ENCODE measurements at regions not wholly inside any gene's neighbourhood (a gene's known extent, or its start where the extent isn't known, plus 50 kb on each side); places are given as distances from the start of the nearest gene placed in this dataset.
"Not testable (repeated sequence)": the region's sequence is repeated elsewhere in the genome, so short reads cannot be mapped to it uniquely, and the experiment has no call there.

- ChIA-PET POLR2A (no interaction called here), CTCF (no interaction called here)
- Histone ChIP-seq H3K4me1 (ENCODE audit: insufficient read depth, low read length) (no peaks in the 10 kb centered on the region), H3K36me3 (ENCODE audit: insufficient read depth, low read length) (no peaks in the 10 kb centered on the region), H3K27me3 (ENCODE audit: control insufficient read depth in 1 of 2, insufficient read depth in 2 of 2, low read length in 2 of 2) (no peaks in the 10 kb centered on the region), H3K27ac (ENCODE audit: low read depth in 1 of 2, low read length in 2 of 2) (no peak overlapping the region), H3K9me3 (ENCODE audit: control insufficient read depth in 1 of 2, insufficient read depth in 1 of 2, low read length in 2 of 2) (no peaks in the 10 kb centered on the region), H3K4me3 (ENCODE audit: low read length) (no peak overlapping the region)
- H3K9me3 Mint-ChIP-seq: no peaks in the 10 kb centered on the region
- DNase-seq: no peak
- no peak overlapping the region for H3K27ac Mint-ChIP-seq
- H3K4me1 Mint-ChIP-seq (ENCODE audit: low read depth): peaks cover 12% of the 10 kb centered on the region
- H3K4me3 Mint-ChIP-seq: no peak overlapping the region
- no peaks in the 10 kb centered on the region for H3K36me3 Mint-ChIP-seq (ENCODE audit: low read depth)
- no peaks in the 10 kb centered on the region for H3K27me3 Mint-ChIP-seq
- intact Hi-C loops (cut with DNase I, micrococcal nuclease): no loop called here
- TF ChIP-seq CTCF (IDR thresholded peaks at IDR 0.05): no peak
- ATAC-seq (ENCODE audit: poor library complexity): no peak
These were observed 264.5 kb upstream of the TBL1XR1 start for GRCh38 chr3:177461765-177462164.

- POLR2A ChIA-PET; H3K9me3 Mint-ChIP-seq; H3K27ac Mint-ChIP-seq; H3K4me1 ChIP-seq (ENCODE audit: insufficient read depth, low read length); H3K4me3 ChIP-seq (ENCODE audit: low read length); H3K36me3 Mint-ChIP-seq (ENCODE audit: low read depth); H3K36me3 ChIP-seq (ENCODE audit: insufficient read depth, low read length); H3K27me3 Mint-ChIP-seq; ATAC-seq (ENCODE audit: poor library complexity); intact Hi-C loops (cut with DNase I, micrococcal nuclease); H3K27ac ChIP-seq (ENCODE audit: low read depth in 1 of 2, low read length in 2 of 2); H3K27me3 ChIP-seq (ENCODE audit: control insufficient read depth in 1 of 2, insufficient read depth in 2 of 2, low read length in 2 of 2); H3K9me3 ChIP-seq (ENCODE audit: control insufficient read depth in 1 of 2, insufficient read depth in 1 of 2, low read length in 2 of 2); DNase-seq; H3K4me3 Mint-ChIP-seq; CTCF ChIA-PET: not testable (repeated sequence)
- H3K4me1 Mint-ChIP-seq (ENCODE audit: low read depth): peaks cover 12% of the 10 kb centered on the region
These were observed 266.1 kb upstream of the TBL1XR1 start for GRCh38 chr3:177463341-177463740.

- no peak for ATAC-seq (ENCODE audit: poor library complexity)
- H3K9me3 ChIP-seq (ENCODE audit: control insufficient read depth in 1 of 2, insufficient read depth in 1 of 2, low read length in 2 of 2): no peaks in the 10 kb centered on the region
- no peaks in the 10 kb centered on the region for H3K27me3 ChIP-seq (ENCODE audit: control insufficient read depth in 1 of 2, insufficient read depth in 2 of 2, low read length in 2 of 2)
- no peaks in the 10 kb centered on the region for H3K36me3 ChIP-seq (ENCODE audit: insufficient read depth, low read length)
- intact Hi-C loops (cut with DNase I, micrococcal nuclease): no loop called here
- CTCF ChIA-PET: no interaction called here
- no peaks in the 10 kb centered on the region for H3K4me1 ChIP-seq (ENCODE audit: insufficient read depth, low read length)
- POLR2A ChIA-PET: no interaction called here
- Mint-ChIP-seq H3K27me3 (no peaks in the 10 kb centered on the region), H3K9me3 (no peaks in the 10 kb centered on the region), H3K4me1 (ENCODE audit: low read depth) (peaks cover 12% of the 10 kb centered on the region), H3K27ac (no peak overlapping the region), H3K36me3 (ENCODE audit: low read depth) (no peaks in the 10 kb centered on the region), H3K4me3 (no peak overlapping the region)
- no peak for TF ChIP-seq CTCF (IDR thresholded peaks at IDR 0.05)
- no peak overlapping the region for H3K27ac ChIP-seq (ENCODE audit: low read depth in 1 of 2, low read length in 2 of 2)
- H3K4me3 ChIP-seq (ENCODE audit: low read length): no peak overlapping the region
- no peak for DNase-seq
These were observed 266.6 kb upstream of the TBL1XR1 start for GRCh38 chr3:177463863-177464262.

GRCh38 chr3:177464392-177465256 is 267.3 kb upstream of the TBL1XR1 start:
- intact Hi-C loops (cut with DNase I, micrococcal nuclease): no loop called here
- no peak overlapping the region for H3K27ac ChIP-seq (ENCODE audit: low read depth in 1 of 2, low read length in 2 of 2)
- DNase-seq (no peak), ATAC-seq (ENCODE audit: poor library complexity) (no peak)
- H3K27ac Mint-ChIP-seq: no peak overlapping the region
- H3K9me3 Mint-ChIP-seq: no peaks in the 10 kb centered on the region
- H3K36me3 ChIP-seq (ENCODE audit: insufficient read depth, low read length): no peaks in the 10 kb centered on the region
- H3K4me1 Mint-ChIP-seq (ENCODE audit: low read depth): peaks cover 12% of the 10 kb centered on the region
- no peaks in the 10 kb centered on the region for H3K27me3 Mint-ChIP-seq
- no peak overlapping the region for H3K4me3 ChIP-seq (ENCODE audit: low read length)
- H3K27me3 ChIP-seq (ENCODE audit: control insufficient read depth in 1 of 2, insufficient read depth in 2 of 2, low read length in 2 of 2): no peaks in the 10 kb centered on the region
- no peak overlapping the region for H3K4me3 Mint-ChIP-seq
- ChIA-PET CTCF (no interaction called here), POLR2A (no interaction called here)
- H3K9me3 ChIP-seq (ENCODE audit: control insufficient read depth in 1 of 2, insufficient read depth in 1 of 2, low read length in 2 of 2): no peaks in the 10 kb centered on the region
- no peaks in the 10 kb centered on the region for H3K36me3 Mint-ChIP-seq (ENCODE audit: low read depth)
- TF ChIP-seq CTCF (IDR thresholded peaks at IDR 0.05): no peak
- no peaks in the 10 kb centered on the region for H3K4me1 ChIP-seq (ENCODE audit: insufficient read depth, low read length)
